HT-29 (cell line): ENCODE measurements at regions not wholly inside any gene's neighbourhood (a gene's known extent, or its start where the extent isn't known, plus 50 kb on each side); places are given as distances from the start of the nearest gene placed in this dataset.

Experiments
- DNase-seq: peaks from one replicate; pipeline ENCODE4 v3.0.0-alpha.2; 2015; ENCODE audit warnings: low spot score

- DNase-seq, result no peak
Observed at GRCh38 chr2:241942416-241943208, 73.1 kb downstream of the RTP5 start.

GRCh38 chr2:241943209-241943850 lies 73.8 kb downstream of the RTP5 start:
- DNase-seq, result no peak

GRCh38 chr2:241943961-241944575 lies 74.5 kb downstream of the RTP5 start:
- DNase-seq, result no peak

GRCh38 chr2:241944821-241945220 lies 75.3 kb downstream of the RTP5 start:
- no peak for DNase-seq

- no peak for DNase-seq
Observed at GRCh38 chr2:241945311-241945710, 75.8 kb downstream of the RTP5 start.

- DNase-seq, result no peak
Observed at GRCh38 chr2:241945803-241946202, 76.3 kb downstream of the RTP5 start.

GRCh38 chr2:241946306-241947003 lies 76.9 kb downstream of the RTP5 start:
- no peak for DNase-seq

- no peak for DNase-seq
Observed at GRCh38 chr2:241947004-241947350, 77.4 kb downstream of the RTP5 start.

- DNase-seq, result no peak
Observed at GRCh38 chr2:241947401-241947800, 77.9 kb downstream of the RTP5 start.

GRCh38 chr2:241947876-241948275 lies 78.3 kb downstream of the RTP5 start:
- no peak for DNase-seq

GRCh38 chr2:241948299-241948897 lies 78.9 kb downstream of the RTP5 start:
- no peak for DNase-seq

- DNase-seq, result no peak
Observed at GRCh38 chr2:241948901-241949735, 79.6 kb downstream of the RTP5 start.

- DNase-seq, result no peak
Observed at GRCh38 chr2:241949736-241950412, 80.3 kb downstream of the RTP5 start.

- DNase-seq, result peak; percentile 47
Observed at GRCh38 chr2:241950413-241951315, 81.1 kb downstream of the RTP5 start.

- DNase-seq, result no peak
Observed at GRCh38 chr2:241951316-241951700, 81.8 kb downstream of the RTP5 start.

GRCh38 chr2:241951920-241952319 lies 82.4 kb downstream of the RTP5 start:
- DNase-seq, result no peak

GRCh38 chr2:241952816-241953215 lies 83.3 kb downstream of the RTP5 start:
- no peak for DNase-seq

GRCh38 chr2:241953324-241953928 lies 83.9 kb downstream of the RTP5 start:
- DNase-seq, result no peak
